K562 (cell line): ENCODE measurements at regions not wholly inside any gene's neighbourhood (a gene's known extent, or its start where the extent isn't known, plus 50 kb on each side); places are given as distances from the start of the nearest gene placed in this dataset.

Source experiments
- BRD9 ChIP-seq: fragments of 450-650 bp; IDR thresholded peaks from 2 replicates; pipeline ENCODE4 v1.6.1; 2018; ENCODE audit warnings: low read depth; ENCODE audit not compliant: partially characterized antibody
- CGGBP1 ChIP-seq: fragments of 250-450 bp; sonication (Bioruptor Pico); IDR thresholded peaks from 2 replicates; pipeline ENCODE4 v1.9.0; 2021; ENCODE audit warnings: mild to moderate bottlenecking
- ELF2 ChIP-seq: fragments of 250-450 bp; sonication (Bioruptor Pico); IDR thresholded peaks from 2 replicates; pipeline ENCODE4 v1.5.0; 2021; ENCODE audit warnings: mild to moderate bottlenecking
- GATAD2B ChIP-seq: fragments of 450-650 bp; IDR thresholded peaks from 2 replicates; pipeline ENCODE4 v1.6.1; 2017; ENCODE audit warnings: mild to moderate bottlenecking, borderline replicate concordance
- MTA3 ChIP-seq: fragments of 450-650 bp; formaldehyde crosslinking; IDR thresholded peaks from 2 replicates; pipeline ENCODE4 v1.6.1; 2017; ENCODE audit warnings: mild to moderate bottlenecking, borderline replicate concordance
- REST ChIP-seq, 2 experiments: fragments of 450-650 bp; formaldehyde crosslinking in 1 of 2; IDR thresholded peaks; 2 replicates each; pipeline versions ENCODE4 v1.4.0 to v1.6.1; 2014 to 2020; ENCODE audit warnings: mild to moderate bottlenecking in 2 of 2, borderline replicate concordance in 1 of 2, low read depth in 1 of 2
- RHOXF2B ChIP-seq: fragments of 250-450 bp; sonication (Bioruptor Pico); conservative IDR thresholded peaks from 2 replicates; pipeline ENCODE4 v1.5.1; 2021
- SMARCA5 ChIP-seq: fragments of 450-650 bp; IDR thresholded peaks from 2 replicates; pipeline ENCODE4 v1.6.1; 2016
- SMARCB1 ChIP-seq: IDR thresholded peaks from 2 replicates; pipeline ENCODE4 v1.6.1; 2011; ENCODE audit warnings: improper control_type of control experiment, low read depth; ENCODE audit not compliant: insufficient read length
- ZNF436 ChIP-seq: fragments of 250-450, 450-650 bp; sonication (Bioruptor Pico); formaldehyde crosslinking; IDR thresholded peaks from 2 replicates; pipeline ENCODE4 v1.7.0; 2020; ENCODE audit warnings: mild to moderate bottlenecking
- ZNF707 ChIP-seq: fragments of 250-450 bp; sonication (Bioruptor Pico); conservative IDR thresholded peaks from 2 replicates; pipeline ENCODE4 v1.8.0; 2022; ENCODE audit warnings: inconsistent platforms, mild to moderate bottlenecking, moderate library complexity
- TF ChIP-seq, protein P1 (sequence below): fragments of 450-650 bp; formaldehyde crosslinking; IDR thresholded peaks from 2 replicates; pipeline ENCODE4 v1.4.0; 2020; ENCODE audit warnings: mild to moderate bottlenecking, moderate library complexity
- TF ChIP-seq, protein P2 (sequence below), 2 experiments: IDR thresholded peaks; 2 replicates each; pipeline ENCODE4 v1.6.1; 2012; ENCODE audit warnings: improper control_type of control experiment in 2 of 2, low read depth in 2 of 2, low read length in 2 of 2, borderline replicate concordance in 1 of 2

GRCh38 chr4:80124246-80125211 is 51.5 kb upstream of the ANTXR2 start (continued):
- no peak for TF ChIP-seq SMARCB1
- TF ChIP-seq REST (IDR thresholded peaks at IDR 0.05; ENCODE audit: borderline replicate concordance), result no peak
- TF ChIP-seq REST (CRISPR knock-in tag; IDR thresholded peaks at IDR 0.05; ENCODE audit: low read depth), result no peak
- TF ChIP-seq ELF2 (CRISPR knock-in tag), result no peak
- TF ChIP-seq MTA3, result no peak
- TF ChIP-seq, protein P1, sequence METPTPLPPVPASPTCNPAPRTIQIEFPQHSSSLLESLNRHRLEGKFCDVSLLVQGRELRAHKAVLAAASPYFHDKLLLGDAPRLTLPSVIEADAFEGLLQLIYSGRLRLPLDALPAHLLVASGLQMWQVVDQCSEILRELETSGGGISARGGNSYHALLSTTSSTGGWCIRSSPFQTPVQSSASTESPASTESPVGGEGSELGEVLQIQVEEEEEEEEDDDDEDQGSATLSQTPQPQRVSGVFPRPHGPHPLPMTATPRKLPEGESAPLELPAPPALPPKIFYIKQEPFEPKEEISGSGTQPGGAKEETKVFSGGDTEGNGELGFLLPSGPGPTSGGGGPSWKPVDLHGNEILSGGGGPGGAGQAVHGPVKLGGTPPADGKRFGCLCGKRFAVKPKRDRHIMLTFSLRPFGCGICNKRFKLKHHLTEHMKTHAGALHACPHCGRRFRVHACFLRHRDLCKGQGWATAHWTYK, result no peak
- TF ChIP-seq, protein P2, sequence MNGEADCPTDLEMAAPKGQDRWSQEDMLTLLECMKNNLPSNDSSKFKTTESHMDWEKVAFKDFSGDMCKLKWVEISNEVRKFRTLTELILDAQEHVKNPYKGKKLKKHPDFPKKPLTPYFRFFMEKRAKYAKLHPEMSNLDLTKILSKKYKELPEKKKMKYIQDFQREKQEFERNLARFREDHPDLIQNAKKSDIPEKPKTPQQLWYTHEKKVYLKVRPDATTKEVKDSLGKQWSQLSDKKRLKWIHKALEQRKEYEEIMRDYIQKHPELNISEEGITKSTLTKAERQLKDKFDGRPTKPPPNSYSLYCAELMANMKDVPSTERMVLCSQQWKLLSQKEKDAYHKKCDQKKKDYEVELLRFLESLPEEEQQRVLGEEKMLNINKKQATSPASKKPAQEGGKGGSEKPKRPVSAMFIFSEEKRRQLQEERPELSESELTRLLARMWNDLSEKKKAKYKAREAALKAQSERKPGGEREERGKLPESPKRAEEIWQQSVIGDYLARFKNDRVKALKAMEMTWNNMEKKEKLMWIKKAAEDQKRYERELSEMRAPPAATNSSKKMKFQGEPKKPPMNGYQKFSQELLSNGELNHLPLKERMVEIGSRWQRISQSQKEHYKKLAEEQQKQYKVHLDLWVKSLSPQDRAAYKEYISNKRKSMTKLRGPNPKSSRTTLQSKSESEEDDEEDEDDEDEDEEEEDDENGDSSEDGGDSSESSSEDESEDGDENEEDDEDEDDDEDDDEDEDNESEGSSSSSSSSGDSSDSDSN (IDR thresholded peaks at IDR 0.05; ENCODE audit: borderline replicate concordance in 1 of 2, low read depth in 2 of 2, low read length in 2 of 2), result no peak
- no peak for TF ChIP-seq ZNF707 (CRISPR knock-in tag)
- peak; percentile 16 for TF ChIP-seq BRD9
- no peak for TF ChIP-seq CGGBP1 (CRISPR knock-in tag)
- no peak for TF ChIP-seq RHOXF2B (CRISPR knock-in tag)
- peak; percentile 68; the same call in 1 of the 2 replicates for TF ChIP-seq SMARCA5
- TF ChIP-seq ZNF436, result no peak
- no peak for TF ChIP-seq GATAD2B
